MM.1S (cell line): ENCODE measurements at regions not wholly inside any gene's neighbourhood (a gene's known extent, or its start where the extent isn't known, plus 50 kb on each side); places are given as distances from the start of the nearest gene placed in this dataset.

Experiments
- DNase-seq: peaks from one replicate; pipeline ENCODE4 v3.0.0-alpha.2; 2015
- H2AFZ ChIP-seq: fragments of 300-600 bp; sonication (generic); 2 replicates; pipeline ENCODE4 v1.6.0; 2016; ENCODE audit warnings: antibody characterized with exemption, low read length
- H3F3A ChIP-seq: fragments of 300-600 bp; sonication (generic); 2 replicates; pipeline ENCODE4 v1.6.1; 2016; ENCODE audit warnings: mild to moderate bottlenecking, antibody characterized with exemption, low read length, moderate library complexity, mixed read lengths; ENCODE audit not compliant: insufficient read depth
- H3K27ac ChIP-seq: fragments of 300-600 bp; sonication (generic); 2 replicates; pipeline ENCODE4 v1.5.1; 2016; ENCODE audit warnings: mild to moderate bottlenecking, low read length
- H3K27me3 ChIP-seq: fragments of 300-600 bp; sonication (generic); replicated peaks from 2 replicates; pipeline ENCODE4 v1.6.0; 2016; ENCODE audit warnings: low read length; ENCODE audit not compliant: insufficient read depth
- H3K36me3 ChIP-seq: fragments of 300-600 bp; sonication (generic); replicated peaks from 2 replicates; pipeline ENCODE4 v1.6.1; 2016; ENCODE audit warnings: mild to moderate bottlenecking, low read length, mixed read lengths; ENCODE audit not compliant: insufficient read depth
- H3K4me1 ChIP-seq: fragments of 300-600 bp; sonication (generic); 2 replicates; pipeline ENCODE4 v1.6.1; 2016; ENCODE audit warnings: low read length, mixed read lengths
- H3K4me2 ChIP-seq: fragments of 300-600 bp; sonication (generic); 2 replicates; pipeline ENCODE4 v1.6.0; 2016; ENCODE audit warnings: low read depth, low read length
- H3K4me3 ChIP-seq: fragments of 300-600 bp; sonication (generic); 2 replicates; pipeline ENCODE4 v1.5.1; 2016; ENCODE audit warnings: low read length, mixed read lengths
- H3K79me2 ChIP-seq: fragments of 300-600 bp; sonication (generic); 2 replicates; pipeline ENCODE4 v1.6.1; 2016; ENCODE audit warnings: mixed run types, low read length, mixed read lengths
- H3K9ac ChIP-seq: fragments of 300-600 bp; sonication (generic); 2 replicates; pipeline ENCODE4 v1.6.1; 2016; ENCODE audit warnings: low read length, mixed read lengths
- H3K9me2 ChIP-seq: fragments of 300-600 bp; sonication (generic); replicated peaks from 2 replicates; pipeline ENCODE4 v1.6.1; 2016; ENCODE audit warnings: mild to moderate bottlenecking, low read length, mixed read lengths; ENCODE audit not compliant: insufficient read depth
- H3K9me3 ChIP-seq: fragments of 300-600 bp; sonication (generic); replicated peaks from 2 replicates; pipeline ENCODE4 v1.6.1; 2016; ENCODE audit warnings: mild to moderate bottlenecking, low read length, mixed read lengths; ENCODE audit not compliant: insufficient read depth
- H4K20me1 ChIP-seq: fragments of 300-600 bp; sonication (generic); 2 replicates; pipeline ENCODE4 v1.6.1; 2016; ENCODE audit warnings: mild to moderate bottlenecking, low read length, moderate library complexity, mixed read lengths; ENCODE audit not compliant: insufficient read depth
- CTCF ChIP-seq: fragments of 300-600 bp; sonication (generic); IDR thresholded peaks from 2 replicates; pipeline ENCODE4 v1.5.1; 2016; ENCODE audit warnings: antibody characterized with exemption, low read length, mixed read lengths
- EZH2 ChIP-seq: fragments of 300-600 bp; sonication (generic); optimal IDR thresholded peaks from 2 replicates; pipeline ENCODE3; 2017; ENCODE audit warnings: low read depth, mild to moderate bottlenecking, antibody characterized with exemption, low read length, mixed read lengths
- EZH2phosphoT487 ChIP-seq: fragments of 300-600 bp; sonication (generic); IDR thresholded peaks from 2 replicates; pipeline ENCODE4 v1.6.1; 2018; ENCODE audit warnings: antibody characterized with exemption, low read length

- Histone ChIP-seq H3K27ac (no peak overlapping the region), H3K27me3 (no peaks in the 10 kb centered on the region), H3K4me1 (no peaks in the 10 kb centered on the region), H2AFZ (no peak overlapping the region), H3K9ac (no peak overlapping the region), H3K9me2 (no peaks in the 10 kb centered on the region), H3K36me3 (no peaks in the 10 kb centered on the region), H3K79me2 (no peaks in the 10 kb centered on the region), H3K4me2 (no peak overlapping the region), H4K20me1 (no peaks in the 10 kb centered on the region), H3K4me3 (no peak overlapping the region), H3K9me3 (no peaks in the 10 kb centered on the region), H3F3A (no peaks in the 10 kb centered on the region)
- TF ChIP-seq EZH2 = no peak
- DNase-seq = no peak
Observed at GRCh38 chr2:144125751-144126150, 394.2 kb downstream of the ZEB2 start.

- Histone ChIP-seq H3K4me3 (no peak overlapping the region), H3K27ac (no peak overlapping the region), H3F3A (no peaks in the 10 kb centered on the region), H3K27me3 (no peaks in the 10 kb centered on the region), H3K4me1 (no peaks in the 10 kb centered on the region), H3K9ac (no peak overlapping the region), H3K36me3 (no peaks in the 10 kb centered on the region), H3K9me3 (no peaks in the 10 kb centered on the region), H3K79me2 (no peaks in the 10 kb centered on the region), H2AFZ (no peak overlapping the region), H3K4me2 (no peak overlapping the region), H3K9me2 (no peaks in the 10 kb centered on the region), H4K20me1 (no peaks in the 10 kb centered on the region)
- no peak for TF ChIP-seq CTCF
- no peak for TF ChIP-seq EZH2
- TF ChIP-seq EZH2phosphoT487 = no peak
- DNase-seq = no peak
Observed at GRCh38 chr2:144124882-144125281, 395.0 kb downstream of the ZEB2 start.

GRCh38 chr2:144120487-144120886 is 399.4 kb downstream of the ZEB2 start:
- Histone ChIP-seq H3K9me2 (no peaks in the 10 kb centered on the region; the same call in 1 of the 2 replicates), H3K36me3 (no peaks in the 10 kb centered on the region), H3K79me2 (no peaks in the 10 kb centered on the region), H3K4me1 (no peaks in the 10 kb centered on the region), H3K4me3 (no peak overlapping the region), H3K9me3 (no peaks in the 10 kb centered on the region), H3K27ac (no peak overlapping the region), H3K4me2 (no peak overlapping the region), H3K9ac (no peak overlapping the region), H3K27me3 (no peaks in the 10 kb centered on the region), H4K20me1 (no peaks in the 10 kb centered on the region), H2AFZ (no peak overlapping the region), H3F3A (no peaks in the 10 kb centered on the region)
- DNase-seq = no peak
- no peak for TF ChIP-seq CTCF
- no peak for TF ChIP-seq EZH2
- no peak for TF ChIP-seq EZH2phosphoT487

- Histone ChIP-seq H2AFZ (no peak overlapping the region), H3F3A (no peaks in the 10 kb centered on the region), H4K20me1 (no peaks in the 10 kb centered on the region), H3K27me3 (no peaks in the 10 kb centered on the region), H3K9me3 (no peaks in the 10 kb centered on the region), H3K4me1 (no peaks in the 10 kb centered on the region), H3K4me2 (no peak overlapping the region), H3K27ac (no peak overlapping the region), H3K9ac (no peak overlapping the region), H3K9me2 (no peaks in the 10 kb centered on the region; the same call in 1 of the 2 replicates), H3K79me2 (no peaks in the 10 kb centered on the region), H3K4me3 (no peak overlapping the region), H3K36me3 (no peaks in the 10 kb centered on the region)
- DNase-seq = no peak
- TF ChIP-seq CTCF = no peak
- TF ChIP-seq EZH2phosphoT487 = no peak
- no peak for TF ChIP-seq EZH2
Observed at GRCh38 chr2:144117086-144117485, 402.8 kb downstream of the ZEB2 start.
